H9 (cell line): ENCODE measurements at regions not wholly inside any gene's neighbourhood (a gene's known extent, or its start where the extent isn't known, plus 50 kb on each side); places are given as distances from the start of the nearest gene placed in this dataset.

Experiments
- DNase-seq: peaks from one replicate; pipeline ENCODE4 v3.0.0-alpha.2; 2017
- H2AFZ ChIP-seq: one replicate; pipeline ENCODE4 v1.6.1; 2013; ENCODE audit warnings: mild to moderate bottlenecking, low read length, control low read depth, moderate library complexity
- H2AK5ac ChIP-seq: 2 replicates; pipeline ENCODE4 v1.6.1; 2013; ENCODE audit warnings: low read length, control low read depth, mixed read lengths; ENCODE audit not compliant: insufficient read length
- H2BK120ac ChIP-seq: one replicate; pipeline ENCODE4 v1.6.1; 2013; ENCODE audit warnings: low read depth, mild to moderate bottlenecking, low read length, control low read depth, inconsistent platforms; ENCODE audit not compliant: poor library complexity, severe bottlenecking
- H2BK12ac ChIP-seq: 2 replicates; pipeline ENCODE4 v1.6.1; 2013; ENCODE audit warnings: low read length, control low read depth, mixed read lengths, low read depth; ENCODE audit not compliant: insufficient read length
- H2BK15ac ChIP-seq: 2 replicates; pipeline ENCODE4 v1.6.1; 2013; ENCODE audit warnings: low read depth, low read length, control low read depth
- H2BK20ac ChIP-seq: one replicate; pipeline ENCODE4 v1.6.1; 2013; ENCODE audit warnings: low read depth, mild to moderate bottlenecking, low read length, control low read depth, inconsistent platforms; ENCODE audit not compliant: poor library complexity, severe bottlenecking
- H2BK5ac ChIP-seq: 2 replicates; pipeline ENCODE4 v1.6.1; 2013; ENCODE audit warnings: low read length, control low read depth, mixed read lengths; ENCODE audit not compliant: insufficient read length
- H3K14ac ChIP-seq: 2 replicates; pipeline ENCODE4 v1.6.1; 2013; ENCODE audit warnings: low read length, control low read depth; ENCODE audit not compliant: insufficient read depth
- H3K18ac ChIP-seq: 2 replicates; pipeline ENCODE4 v1.6.1; 2013; ENCODE audit warnings: low read depth, mild to moderate bottlenecking, mixed read lengths, low read length, control low read depth; ENCODE audit not compliant: insufficient read length
- H3K23ac ChIP-seq: 2 replicates; pipeline ENCODE4 v1.6.1; 2013; ENCODE audit warnings: low read length, control low read depth, mixed read lengths, low read depth; ENCODE audit not compliant: insufficient read length
- H3K23me2 ChIP-seq: 2 replicates; pipeline ENCODE4 v1.6.1; 2013; ENCODE audit warnings: low read depth, mild to moderate bottlenecking, mixed read lengths, low read length, control low read depth; ENCODE audit not compliant: insufficient read length, poor library complexity, severe bottlenecking
- H3K27ac ChIP-seq: 2 replicates; pipeline ENCODE4 v1.5.1; 2013; ENCODE audit warnings: low read length, control low read depth, mixed read lengths, low read depth; ENCODE audit not compliant: insufficient read length
- H3K27me3 ChIP-seq: 2 replicates; pipeline ENCODE4 v1.6.1; 2013; ENCODE audit warnings: low read length, control low read depth, inconsistent platforms; ENCODE audit not compliant: insufficient read depth
- H3K4ac ChIP-seq: 2 replicates; pipeline ENCODE4 v1.6.1; 2013; ENCODE audit warnings: low read depth, mild to moderate bottlenecking, control low read depth, inconsistent platforms, low read length, moderate library complexity
- H3K4me1 ChIP-seq: 2 replicates; pipeline ENCODE4 v1.6.1; 2013; ENCODE audit warnings: low read length, control low read depth, inconsistent platforms; ENCODE audit not compliant: insufficient read depth
- H3K4me2 ChIP-seq: 2 replicates; pipeline ENCODE4 v1.6.1; 2013; ENCODE audit warnings: low read length, control low read depth, mixed read lengths; ENCODE audit not compliant: insufficient read length, insufficient read depth
- H3K56ac ChIP-seq: 2 replicates; pipeline ENCODE4 v1.6.1; 2013; ENCODE audit warnings: low read depth, mild to moderate bottlenecking, mixed read lengths, low read length, control low read depth; ENCODE audit not compliant: insufficient read length
- H3K79me1 ChIP-seq: 2 replicates; pipeline ENCODE4 v1.6.1; 2013; ENCODE audit warnings: low read depth, mild to moderate bottlenecking, moderate library complexity, low read length, control low read depth, inconsistent platforms; ENCODE audit not compliant: insufficient read depth, poor library complexity, severe bottlenecking
- H3K79me2 ChIP-seq: 2 replicates; pipeline ENCODE4 v1.6.1; 2013; ENCODE audit warnings: low read length, control low read depth, inconsistent platforms; ENCODE audit not compliant: insufficient read depth
- H3K9ac ChIP-seq: 2 replicates; pipeline ENCODE4 v1.6.1; 2013; ENCODE audit warnings: low read length, control low read depth, mixed read lengths; ENCODE audit not compliant: insufficient read length; ENCODE audit errors: extremely low read depth
- H3K9me3 ChIP-seq: one replicate; pipeline ENCODE4 v1.6.1; 2013; ENCODE audit warnings: low read depth, low read length, inconsistent platforms; ENCODE audit not compliant: control insufficient read depth
- H3T11ph ChIP-seq: one replicate; pipeline ENCODE4 v1.6.1; 2013; ENCODE audit warnings: mild to moderate bottlenecking, low read length, control low read depth, inconsistent platforms
- H4K20me1 ChIP-seq: one replicate; pipeline ENCODE4 v1.6.1; 2013; ENCODE audit not compliant: control insufficient read depth, insufficient read length, insufficient read depth
- H4K5ac ChIP-seq: 2 replicates; pipeline ENCODE4 v1.6.1; 2013; ENCODE audit warnings: low read depth, mild to moderate bottlenecking, mixed read lengths, low read length, control low read depth; ENCODE audit not compliant: insufficient read length
- H4K8ac ChIP-seq: replicated peaks from 2 replicates; pipeline ENCODE4 v1.6.1; 2013; ENCODE audit warnings: low read length, control low read depth, mixed read lengths, low read depth; ENCODE audit not compliant: insufficient read length
- H4K91ac ChIP-seq: 2 replicates; pipeline ENCODE4 v1.6.1; 2013; ENCODE audit warnings: low read depth, mild to moderate bottlenecking, moderate library complexity, mixed read lengths, low read length, control low read depth; ENCODE audit not compliant: insufficient read length
- H3K27ac Mint-ChIP-seq, 3 experiments: 2 replicates in 2 of 3; 3 replicates in 1 of 3; pipeline ENCODE4 v1.8.0; 2020 to 2021; ENCODE audit warnings: mixed read lengths in 3 of 3, mild to moderate bottlenecking in 1 of 3, moderate library complexity in 1 of 3
- H3K27me3 Mint-ChIP-seq: 2 replicates; pipeline ENCODE4 v1.8.0; 2021; ENCODE audit warnings: low read depth, mild to moderate bottlenecking, moderate library complexity, mixed read lengths
- H3K36me3 Mint-ChIP-seq, 3 experiments: 2 replicates in 2 of 3; 3 replicates in 1 of 3; pipeline ENCODE4 v1.8.0; 2020 to 2021; ENCODE audit warnings: low read depth in 3 of 3, mixed read lengths in 3 of 3; ENCODE audit not compliant: insufficient read depth in 1 of 3
- H3K4me1 Mint-ChIP-seq, 2 experiments: 2 replicates each; pipeline ENCODE4 v1.8.0; 2020; ENCODE audit warnings: mixed read lengths in 2 of 2
- H3K4me3 Mint-ChIP-seq, 2 experiments: 2 replicates in 1 of 2; 3 replicates in 1 of 2; pipeline ENCODE4 v1.8.0; 2020 to 2021; ENCODE audit warnings: mild to moderate bottlenecking in 2 of 2, mixed read lengths in 2 of 2, moderate library complexity in 1 of 2
- H3K9me3 Mint-ChIP-seq, 2 experiments: 2 replicates in 1 of 2; 3 replicates in 1 of 2; pipeline ENCODE4 v1.8.0; 2020; ENCODE audit warnings: mild to moderate bottlenecking in 2 of 2, mixed read lengths in 2 of 2, moderate library complexity in 1 of 2
- WGBS: extraction: QIAGEN DNeasy Blood & Tissue Kit; methylation state at CpG from one replicate; pipeline ENCODE4 v1.1.7; 2013; ENCODE audit warnings: missing lambda C conversion rate, low lambda C conversion rate, mixed read lengths; ENCODE audit not compliant: insufficient read length; ENCODE audit errors: extremely low coverage; 5-methylcytosine and 5-hydroxymethylcytosine counted together
- TF ChIP-seq, protein P1 (sequence below): fragments of 200-600 bp; sonication (generic); conservative IDR thresholded peaks from 3 replicates; pipeline ENCODE4 v1.8.0; 2021; ENCODE audit warnings: antibody characterized with exemption, mild to moderate bottlenecking

DNA sequence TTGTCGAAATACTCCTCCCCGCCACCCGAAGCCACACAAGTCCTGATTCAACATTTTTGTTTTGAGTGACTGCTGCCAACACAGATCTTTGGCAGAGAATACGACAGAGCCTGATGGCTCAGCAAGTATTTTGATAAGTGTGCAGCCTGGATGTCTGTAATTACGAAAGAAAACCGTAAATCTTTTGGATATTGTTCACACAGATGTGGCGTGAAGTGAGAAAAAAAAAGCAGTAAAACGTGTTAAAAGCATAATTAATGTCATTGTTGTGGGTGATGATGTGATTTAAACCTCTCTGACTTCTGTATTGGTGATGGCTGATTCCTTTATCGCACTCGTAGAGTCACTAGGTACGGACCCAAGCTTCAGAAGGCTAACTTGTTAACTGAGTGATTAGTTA, 98.7 kb downstream of the PHETA1 start:
- H3K79me2 ChIP-seq: no peaks in the 10 kb centered on the region
- no peak overlapping the region for H3K4ac ChIP-seq
- H4K5ac ChIP-seq: no peak overlapping the region
- H3K27me3 ChIP-seq: no peaks in the 10 kb centered on the region
- H2AFZ ChIP-seq: no peak overlapping the region
- H3K79me1 ChIP-seq: no peaks in the 10 kb centered on the region
- H2BK5ac ChIP-seq: no peak overlapping the region
- Mint-ChIP-seq H3K9me3 (no peaks in the 10 kb centered on the region), H3K36me3 (no peaks in the 10 kb centered on the region), H3K27ac (no peak overlapping the region), H3K27me3 (peaks cover 1% of the 10 kb centered on the region; the same call in 1 of the 2 replicates), H3K4me1 (peaks cover 3 to 11% of the 10 kb centered on the region in 2 experiments), H3K4me3 (no peak overlapping the region)
- H3K18ac ChIP-seq: no peak overlapping the region
- no peak overlapping the region for H4K8ac ChIP-seq
- no peak overlapping the region for H2BK12ac ChIP-seq
- no peak overlapping the region for H3K27ac ChIP-seq
- H3K23ac ChIP-seq: no peak overlapping the region
- no peak for DNase-seq
- no peak overlapping the region for H3K14ac ChIP-seq
- H2BK20ac ChIP-seq: no peak overlapping the region
- no peaks in the 10 kb centered on the region for H3K4me1 ChIP-seq
- no CpG with 5 or more reads among the region's 11 CpGs for WGBS
- no peak overlapping the region for H2BK120ac ChIP-seq
- H3K4me2 ChIP-seq: no peak overlapping the region
- no peak overlapping the region for H3K9ac ChIP-seq
- H3K56ac ChIP-seq: no peak overlapping the region
- no peak overlapping the region for H4K91ac ChIP-seq
- H3K23me2 ChIP-seq: no peaks in the 10 kb centered on the region
- H4K20me1 ChIP-seq: no peaks in the 10 kb centered on the region
- H2BK15ac ChIP-seq: no peak overlapping the region
- no peak overlapping the region for H3T11ph ChIP-seq
- TF ChIP-seq, protein P1, sequence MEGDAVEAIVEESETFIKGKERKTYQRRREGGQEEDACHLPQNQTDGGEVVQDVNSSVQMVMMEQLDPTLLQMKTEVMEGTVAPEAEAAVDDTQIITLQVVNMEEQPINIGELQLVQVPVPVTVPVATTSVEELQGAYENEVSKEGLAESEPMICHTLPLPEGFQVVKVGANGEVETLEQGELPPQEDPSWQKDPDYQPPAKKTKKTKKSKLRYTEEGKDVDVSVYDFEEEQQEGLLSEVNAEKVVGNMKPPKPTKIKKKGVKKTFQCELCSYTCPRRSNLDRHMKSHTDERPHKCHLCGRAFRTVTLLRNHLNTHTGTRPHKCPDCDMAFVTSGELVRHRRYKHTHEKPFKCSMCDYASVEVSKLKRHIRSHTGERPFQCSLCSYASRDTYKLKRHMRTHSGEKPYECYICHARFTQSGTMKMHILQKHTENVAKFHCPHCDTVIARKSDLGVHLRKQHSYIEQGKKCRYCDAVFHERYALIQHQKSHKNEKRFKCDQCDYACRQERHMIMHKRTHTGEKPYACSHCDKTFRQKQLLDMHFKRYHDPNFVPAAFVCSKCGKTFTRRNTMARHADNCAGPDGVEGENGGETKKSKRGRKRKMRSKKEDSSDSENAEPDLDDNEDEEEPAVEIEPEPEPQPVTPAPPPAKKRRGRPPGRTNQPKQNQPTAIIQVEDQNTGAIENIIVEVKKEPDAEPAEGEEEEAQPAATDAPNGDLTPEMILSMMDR: no peak
- H3K9me3 ChIP-seq: no peaks in the 10 kb centered on the region
- no peak overlapping the region for H2AK5ac ChIP-seq
